Rectal smooth muscle tissue (tissue), 1 donor: ENCODE measurements at regions not wholly inside any gene's neighbourhood (a gene's known extent, or its start where the extent isn't known, plus 50 kb on each side); places are given as distances from the start of the nearest gene placed in this dataset.
"Not testable (repeated sequence)": the region's sequence is repeated elsewhere in the genome, so short reads cannot be mapped to it uniquely, and the experiment has no call there.

Experiments
- H3K27ac ChIP-seq: one replicate; pipeline ENCODE4 v1.7.0; 2013; ENCODE audit warnings: low read depth, low read length, inconsistent platforms
- H3K27me3 ChIP-seq: one replicate; pipeline ENCODE4 v1.7.0; 2013; ENCODE audit warnings: low read length; ENCODE audit not compliant: control insufficient read depth, insufficient read depth
- H3K36me3 ChIP-seq: one replicate; pipeline ENCODE4 v1.7.0; 2013; ENCODE audit warnings: low read length; ENCODE audit not compliant: control insufficient read depth, insufficient read depth
- H3K4me1 ChIP-seq: one replicate; pipeline ENCODE4 v1.7.0; 2013; ENCODE audit warnings: low read length; ENCODE audit not compliant: control insufficient read depth, insufficient read depth
- H3K4me3 ChIP-seq: one replicate; pipeline ENCODE4 v1.7.0; 2013; ENCODE audit warnings: low read length
- H3K9ac ChIP-seq: one replicate; pipeline ENCODE4 v1.7.0; 2013; ENCODE audit warnings: low read length

- H3K4me3 ChIP-seq: no peak overlapping the region
- no peak overlapping the region for H3K9ac ChIP-seq
- H3K27me3 ChIP-seq: no peaks in the 10 kb centered on the region
- H3K4me1 ChIP-seq: no peaks in the 10 kb centered on the region
- no peaks in the 10 kb centered on the region for H3K36me3 ChIP-seq
- no peak overlapping the region for H3K27ac ChIP-seq
These were observed 519.2 kb upstream of the ZP4 start for GRCh38 chr1:238409932-238410331.

GRCh38 chr1:238409191-238409850, 518.6 kb upstream of the ZP4 start:
- Histone ChIP-seq H3K36me3 (no peaks in the 10 kb centered on the region), H3K27ac (no peak overlapping the region), H3K9ac (no peak overlapping the region), H3K27me3 (no peaks in the 10 kb centered on the region), H3K4me1 (no peaks in the 10 kb centered on the region), H3K4me3 (no peak overlapping the region)

- Histone ChIP-seq H3K4me1 (no peaks in the 10 kb centered on the region), H3K36me3 (no peaks in the 10 kb centered on the region), H3K4me3 (no peak overlapping the region), H3K27me3 (no peaks in the 10 kb centered on the region), H3K27ac (no peak overlapping the region), H3K9ac (no peak overlapping the region)
These were observed 518.0 kb upstream of the ZP4 start for GRCh38 chr1:238408737-238409136.

GRCh38 chr1:238406098-238406860, 515.6 kb upstream of the ZP4 start:
- no peak overlapping the region for H3K27ac ChIP-seq

GRCh38 chr1:238404921-238405320, 514.2 kb upstream of the ZP4 start:
- Histone ChIP-seq H3K27ac (no peak overlapping the region), H3K9ac (no peak overlapping the region)

More at GRCh38 chr1:238406098-238406860, 515.6 kb upstream of the ZP4 start:
- Histone ChIP-seq H3K4me1 (no peaks in the 10 kb centered on the region), H3K36me3 (no peaks in the 10 kb centered on the region), H3K9ac (no peak overlapping the region), H3K27me3 (no peaks in the 10 kb centered on the region), H3K4me3 (no peak overlapping the region)

GRCh38 chr1:238404481-238404880, 513.8 kb upstream of the ZP4 start:
- Histone ChIP-seq H3K27me3 (no peaks in the 10 kb centered on the region), H3K9ac (no peak overlapping the region), H3K27ac (no peak overlapping the region), H3K36me3 (no peaks in the 10 kb centered on the region), H3K4me3 (no peak overlapping the region), H3K4me1 (no peaks in the 10 kb centered on the region)

More at GRCh38 chr1:238404921-238405320, 514.2 kb upstream of the ZP4 start:
- Histone ChIP-seq H3K36me3 (no peaks in the 10 kb centered on the region), H3K4me3 (no peak overlapping the region), H3K27me3 (no peaks in the 10 kb centered on the region), H3K4me1 (no peaks in the 10 kb centered on the region)

- H3K36me3 ChIP-seq: no peaks in the 10 kb centered on the region
- no peak overlapping the region for H3K4me3 ChIP-seq
- no peaks in the 10 kb centered on the region for H3K27me3 ChIP-seq
- no peaks in the 10 kb centered on the region for H3K4me1 ChIP-seq
- H3K9ac ChIP-seq: no peak overlapping the region
- H3K27ac ChIP-seq: no peak overlapping the region
These were observed 510.4 kb upstream of the ZP4 start for GRCh38 chr1:238401144-238401543.

- H3K36me3 ChIP-seq: no peaks in the 10 kb centered on the region
- H3K27me3 ChIP-seq: no peaks in the 10 kb centered on the region
- H3K27ac ChIP-seq: no peak overlapping the region
- H3K4me1 ChIP-seq: no peaks in the 10 kb centered on the region
- no peak overlapping the region for H3K9ac ChIP-seq
- no peak overlapping the region for H3K4me3 ChIP-seq
These were observed 508.8 kb upstream of the ZP4 start for GRCh38 chr1:238399558-238399957.

- H3K27ac ChIP-seq: no peak overlapping the region
- no peaks in the 10 kb centered on the region for H3K36me3 ChIP-seq
- H3K4me3 ChIP-seq: no peak overlapping the region
- no peaks in the 10 kb centered on the region for H3K27me3 ChIP-seq
- H3K9ac ChIP-seq: no peak overlapping the region
- H3K4me1 ChIP-seq: no peaks in the 10 kb centered on the region
These were observed 505.4 kb upstream of the ZP4 start for GRCh38 chr1:238396140-238396539.

GRCh38 chr1:238384381-238384780, 493.7 kb upstream of the ZP4 start:
- no peaks in the 10 kb centered on the region for H3K36me3 ChIP-seq
- no peaks in the 10 kb centered on the region for H3K27me3 ChIP-seq
- H3K27ac ChIP-seq: no peak overlapping the region
- no peak overlapping the region for H3K4me3 ChIP-seq
- no peak overlapping the region for H3K9ac ChIP-seq
- no peaks in the 10 kb centered on the region for H3K4me1 ChIP-seq

GRCh38 chr1:238380167-238380566, 489.4 kb upstream of the ZP4 start:
- H3K4me1 ChIP-seq: no peaks in the 10 kb centered on the region
- no peak overlapping the region for H3K27ac ChIP-seq
- H3K27me3 ChIP-seq: no peaks in the 10 kb centered on the region
- no peaks in the 10 kb centered on the region for H3K36me3 ChIP-seq
- no peak overlapping the region for H3K9ac ChIP-seq
- H3K4me3 ChIP-seq: no peak overlapping the region

- H3K9ac ChIP-seq, H3K36me3 ChIP-seq, H3K4me3 ChIP-seq: not testable (repeated sequence)
These were observed 488.7 kb upstream of the ZP4 start for GRCh38 chr1:238379446-238379845.

More at GRCh38 chr1:238379446-238379845, 488.7 kb upstream of the ZP4 start:
- not testable (repeated sequence) for H3K27me3 ChIP-seq, H3K27ac ChIP-seq, H3K4me1 ChIP-seq
